ENCODE measurements at regions not wholly inside any gene's neighbourhood (a gene's known extent, or its start where the extent isn't known, plus 50 kb on each side); places are given as distances from the start of the nearest gene placed in this dataset.

DNA sequence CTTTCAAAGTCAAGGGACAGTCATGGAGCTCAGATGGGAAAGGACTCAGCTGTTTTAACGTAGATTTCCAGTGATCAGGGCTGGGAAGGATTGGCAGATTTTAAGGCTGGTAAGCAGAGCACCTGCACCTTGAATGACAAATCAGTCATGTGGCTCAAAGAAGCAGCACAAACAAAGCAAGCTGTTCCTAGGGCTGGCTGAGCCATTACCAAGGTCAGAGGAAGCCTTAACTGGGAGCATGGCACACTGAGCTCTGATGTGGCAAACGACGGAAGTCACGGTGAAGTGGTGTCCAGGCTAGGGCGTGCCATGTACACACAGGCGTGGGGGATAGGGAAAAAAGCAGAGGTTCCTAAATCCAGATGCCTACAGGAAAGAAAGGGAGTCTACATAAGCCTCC is 84.6 kb upstream of the PFN2 start:
- Mint-ChIP-seq H3K36me3 (ENCODE audit: low read depth) (no peaks in the 10 kb centered on the region), H3K27ac (ENCODE audit: unreplicated experiment) (peak overlapping the region; percentile 63), H3K4me3 (no peak overlapping the region), H3K4me1 (no peaks in the 10 kb centered on the region), H3K9me3 (no peaks in the 10 kb centered on the region), H3K27me3 (ENCODE audit: low read depth) (no peaks in the 10 kb centered on the region)
- no peak for DNase-seq (ENCODE audit: low read depth, low spot score)
- TF ChIP-seq, protein P1, sequence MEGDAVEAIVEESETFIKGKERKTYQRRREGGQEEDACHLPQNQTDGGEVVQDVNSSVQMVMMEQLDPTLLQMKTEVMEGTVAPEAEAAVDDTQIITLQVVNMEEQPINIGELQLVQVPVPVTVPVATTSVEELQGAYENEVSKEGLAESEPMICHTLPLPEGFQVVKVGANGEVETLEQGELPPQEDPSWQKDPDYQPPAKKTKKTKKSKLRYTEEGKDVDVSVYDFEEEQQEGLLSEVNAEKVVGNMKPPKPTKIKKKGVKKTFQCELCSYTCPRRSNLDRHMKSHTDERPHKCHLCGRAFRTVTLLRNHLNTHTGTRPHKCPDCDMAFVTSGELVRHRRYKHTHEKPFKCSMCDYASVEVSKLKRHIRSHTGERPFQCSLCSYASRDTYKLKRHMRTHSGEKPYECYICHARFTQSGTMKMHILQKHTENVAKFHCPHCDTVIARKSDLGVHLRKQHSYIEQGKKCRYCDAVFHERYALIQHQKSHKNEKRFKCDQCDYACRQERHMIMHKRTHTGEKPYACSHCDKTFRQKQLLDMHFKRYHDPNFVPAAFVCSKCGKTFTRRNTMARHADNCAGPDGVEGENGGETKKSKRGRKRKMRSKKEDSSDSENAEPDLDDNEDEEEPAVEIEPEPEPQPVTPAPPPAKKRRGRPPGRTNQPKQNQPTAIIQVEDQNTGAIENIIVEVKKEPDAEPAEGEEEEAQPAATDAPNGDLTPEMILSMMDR (conservative IDR thresholded peaks at IDR 0.05) = no peak

DNA sequence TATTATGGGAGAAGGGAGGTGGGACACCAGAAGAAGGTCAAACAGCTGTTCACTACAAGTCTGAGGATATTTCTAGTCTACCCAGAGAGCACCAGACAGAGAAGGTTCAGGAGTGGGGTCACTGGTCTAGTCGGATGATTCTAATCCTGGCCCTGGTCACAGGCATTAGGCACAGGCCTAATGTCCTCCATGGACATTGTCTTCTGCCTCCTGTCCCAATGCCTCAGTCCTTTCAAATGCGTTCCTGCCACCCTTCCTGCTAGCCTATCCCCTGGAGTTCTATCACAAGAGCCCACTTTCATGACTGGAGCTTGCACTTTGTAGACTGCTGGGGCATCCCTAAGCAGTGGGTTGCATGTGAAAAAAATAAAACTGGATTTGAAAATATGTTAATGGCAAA is 83.9 kb upstream of the PFN2 start:
- no peaks in the 10 kb centered on the region for H3K27me3 Mint-ChIP-seq (ENCODE audit: low read depth)
- TF ChIP-seq, protein P1 (conservative IDR thresholded peaks at IDR 0.05) = no peak
- H3K36me3 Mint-ChIP-seq (ENCODE audit: low read depth) = no peaks in the 10 kb centered on the region
- H3K4me3 Mint-ChIP-seq = no peak overlapping the region
- H3K4me1 Mint-ChIP-seq = no peaks in the 10 kb centered on the region
- no peaks in the 10 kb centered on the region for H3K9me3 Mint-ChIP-seq
- no peak overlapping the region for H3K27ac Mint-ChIP-seq (ENCODE audit: unreplicated experiment)
- DNase-seq (ENCODE audit: low read depth, low spot score) = no peak

DNA sequence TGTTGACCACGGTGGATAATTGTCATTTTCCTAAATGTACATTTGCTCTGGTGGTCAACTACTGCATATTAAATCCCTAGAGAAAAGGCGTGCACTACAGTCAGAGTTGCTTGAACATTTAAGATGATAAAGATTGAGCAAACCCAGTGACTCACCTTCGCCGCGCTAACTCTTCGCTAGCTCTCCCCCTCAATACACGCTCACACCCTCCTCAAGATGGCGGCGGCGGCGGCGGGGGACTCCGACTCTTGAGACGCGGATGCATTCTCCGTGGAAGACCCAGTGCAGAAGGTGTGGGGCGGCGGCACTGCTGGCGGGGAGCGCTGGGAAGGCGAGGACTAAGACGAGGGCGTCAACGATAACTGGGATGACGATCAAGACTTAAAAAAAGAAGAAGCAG is 79.8 kb upstream of the PFN2 start:
- Mint-ChIP-seq H3K36me3 (ENCODE audit: low read depth) (no peaks in the 10 kb centered on the region), H3K4me1 (no peaks in the 10 kb centered on the region), H3K27me3 (ENCODE audit: low read depth) (no peaks in the 10 kb centered on the region), H3K9me3 (no peaks in the 10 kb centered on the region), H3K27ac (ENCODE audit: unreplicated experiment) (peak overlapping the region; percentile 22), H3K4me3 (no peak overlapping the region)
- DNase-seq (ENCODE audit: low read depth, low spot score) = no peak
- TF ChIP-seq, protein P1 (conservative IDR thresholded peaks at IDR 0.05) = no peak

DNA sequence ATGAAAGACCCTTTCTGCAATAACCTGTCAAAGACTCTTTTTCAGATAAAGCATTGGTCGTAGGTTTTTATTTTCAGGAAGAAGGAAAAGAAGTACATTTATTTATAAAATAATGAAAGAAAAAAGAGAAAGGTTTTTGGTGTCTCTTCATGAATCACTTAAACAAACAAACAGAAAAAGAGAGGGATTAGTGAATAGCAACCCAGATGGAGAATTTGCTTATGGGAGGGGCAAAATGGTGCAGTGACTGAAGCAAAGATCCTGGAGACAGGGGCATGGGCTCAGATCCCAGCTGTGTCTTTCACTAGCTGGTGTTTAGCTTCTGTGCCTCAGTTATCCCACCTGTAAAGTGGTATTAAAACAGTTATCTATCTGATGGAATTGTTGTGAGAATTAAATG is 78.6 kb upstream of the PFN2 start:
- H3K36me3 Mint-ChIP-seq (ENCODE audit: low read depth) = no peaks in the 10 kb centered on the region
- TF ChIP-seq, protein P1 (conservative IDR thresholded peaks at IDR 0.05) = no peak
- DNase-seq (ENCODE audit: low read depth, low spot score) = no peak
- H3K27ac Mint-ChIP-seq (ENCODE audit: unreplicated experiment) = no peak overlapping the region
- no peaks in the 10 kb centered on the region for H3K4me1 Mint-ChIP-seq
- no peak overlapping the region for H3K4me3 Mint-ChIP-seq
- no peaks in the 10 kb centered on the region for H3K27me3 Mint-ChIP-seq (ENCODE audit: low read depth)
- peaks cover 3% of the 10 kb centered on the region for H3K9me3 Mint-ChIP-seq

DNA sequence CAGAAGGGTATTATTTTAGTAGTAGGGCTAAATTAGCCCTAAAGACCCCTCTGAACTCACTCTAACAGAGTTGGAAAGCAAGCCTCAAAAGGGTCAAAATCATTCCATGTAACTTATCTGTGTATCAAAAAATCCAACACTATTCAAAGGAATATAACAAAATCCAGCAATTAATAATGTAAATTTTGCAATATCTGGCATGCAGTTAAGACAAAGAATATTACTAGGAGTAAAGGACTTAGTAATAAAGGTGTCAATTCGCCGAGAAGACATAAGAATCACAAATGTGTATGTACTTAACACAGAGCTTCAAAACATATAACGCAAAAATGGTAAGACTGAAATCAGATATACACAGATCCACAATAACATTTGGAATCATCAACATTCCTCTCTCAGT is 71.2 kb upstream of the PFN2 start:
- H3K4me3 Mint-ChIP-seq = no peak overlapping the region
- H3K36me3 Mint-ChIP-seq (ENCODE audit: low read depth) = peaks cover 5% of the 10 kb centered on the region
- H3K4me1 Mint-ChIP-seq = no peaks in the 10 kb centered on the region
- H3K27ac Mint-ChIP-seq (ENCODE audit: unreplicated experiment) = no peak overlapping the region
- DNase-seq (ENCODE audit: low read depth, low spot score) = no peak
- peaks cover 20% of the 10 kb centered on the region for H3K9me3 Mint-ChIP-seq
- TF ChIP-seq, protein P1 (conservative IDR thresholded peaks at IDR 0.05) = no peak
- H3K27me3 Mint-ChIP-seq (ENCODE audit: low read depth) = no peaks in the 10 kb centered on the region

DNA sequence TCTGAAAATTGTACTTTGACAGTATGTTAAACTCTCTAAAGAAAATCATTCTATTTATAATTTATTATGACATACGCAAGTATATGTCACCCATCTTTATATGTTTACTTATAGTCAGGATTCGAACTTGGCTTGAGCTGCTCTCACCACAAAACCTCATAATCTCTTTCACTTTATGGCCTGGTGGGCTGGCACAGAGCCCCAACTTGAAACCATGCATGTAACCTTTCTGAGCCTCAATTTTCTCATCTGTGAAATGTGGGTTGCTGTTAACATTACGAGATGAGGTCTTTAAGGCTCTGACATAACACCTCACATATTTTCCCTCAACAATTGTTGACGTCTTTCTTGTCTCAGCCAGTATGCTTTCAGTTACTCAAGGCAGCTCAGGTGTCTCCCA is 69.4 kb upstream of the PFN2 start:
- no peak overlapping the region for H3K4me3 Mint-ChIP-seq
- H3K27ac Mint-ChIP-seq (ENCODE audit: unreplicated experiment) = no peak overlapping the region
- no peaks in the 10 kb centered on the region for H3K4me1 Mint-ChIP-seq
- H3K9me3 Mint-ChIP-seq = peaks cover 17% of the 10 kb centered on the region
- H3K36me3 Mint-ChIP-seq (ENCODE audit: low read depth) = peaks cover 5% of the 10 kb centered on the region
- DNase-seq (ENCODE audit: low read depth, low spot score) = no peak
- TF ChIP-seq, protein P1 (conservative IDR thresholded peaks at IDR 0.05) = no peak
- no peaks in the 10 kb centered on the region for H3K27me3 Mint-ChIP-seq (ENCODE audit: low read depth)

Measured in neural crest cell (in vitro differentiated cells).